ENCODE measurements at regions not wholly inside any gene's neighbourhood (a gene's known extent, or its start where the extent isn't known, plus 50 kb on each side); places are given as distances from the start of the nearest gene placed in this dataset.

- TF ChIP-seq POLR2A (IDR thresholded peaks at IDR 0.05) = no peak
- TF ChIP-seq, protein P1, sequence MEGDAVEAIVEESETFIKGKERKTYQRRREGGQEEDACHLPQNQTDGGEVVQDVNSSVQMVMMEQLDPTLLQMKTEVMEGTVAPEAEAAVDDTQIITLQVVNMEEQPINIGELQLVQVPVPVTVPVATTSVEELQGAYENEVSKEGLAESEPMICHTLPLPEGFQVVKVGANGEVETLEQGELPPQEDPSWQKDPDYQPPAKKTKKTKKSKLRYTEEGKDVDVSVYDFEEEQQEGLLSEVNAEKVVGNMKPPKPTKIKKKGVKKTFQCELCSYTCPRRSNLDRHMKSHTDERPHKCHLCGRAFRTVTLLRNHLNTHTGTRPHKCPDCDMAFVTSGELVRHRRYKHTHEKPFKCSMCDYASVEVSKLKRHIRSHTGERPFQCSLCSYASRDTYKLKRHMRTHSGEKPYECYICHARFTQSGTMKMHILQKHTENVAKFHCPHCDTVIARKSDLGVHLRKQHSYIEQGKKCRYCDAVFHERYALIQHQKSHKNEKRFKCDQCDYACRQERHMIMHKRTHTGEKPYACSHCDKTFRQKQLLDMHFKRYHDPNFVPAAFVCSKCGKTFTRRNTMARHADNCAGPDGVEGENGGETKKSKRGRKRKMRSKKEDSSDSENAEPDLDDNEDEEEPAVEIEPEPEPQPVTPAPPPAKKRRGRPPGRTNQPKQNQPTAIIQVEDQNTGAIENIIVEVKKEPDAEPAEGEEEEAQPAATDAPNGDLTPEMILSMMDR (IDR thresholded peaks at IDR 0.05 in 8 of 11, conservative IDR thresholded peaks at IDR 0.05 in 3 of 11) = no peak
- TF ChIP-seq POLR2AphosphoS5 (IDR thresholded peaks at IDR 0.05) = no peak
These were observed 63.2 kb upstream of the HES1 start for GRCh38 chr3:194072691-194073279.

DNA sequence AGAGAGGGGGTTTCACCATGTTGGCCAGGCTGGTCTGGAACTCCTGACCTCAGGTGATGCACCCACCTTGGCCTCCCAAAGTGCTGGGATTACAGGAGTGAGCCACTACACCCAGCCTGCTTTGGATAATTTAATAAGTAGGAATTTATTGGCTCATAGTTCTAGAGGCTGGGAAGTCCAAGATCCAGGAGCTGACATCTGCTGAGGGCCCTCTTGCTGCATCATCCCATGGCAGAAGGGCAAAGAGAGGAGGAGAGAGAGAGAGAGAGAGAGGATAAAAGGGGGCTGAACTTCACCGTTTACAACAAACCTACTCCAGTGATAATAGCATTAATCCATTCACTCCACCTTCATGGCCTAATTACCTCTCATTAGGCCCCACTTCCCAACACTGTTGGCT, 62.0 kb upstream of the HES1 start:
- Histone ChIP-seq H3K4me1 (peaks cover 6 to 27% (median 17%) of the 10 kb centered on the region in 6 donors), H3K9me3 (peaks cover 0 to 6% (median 0%) of the 10 kb centered on the region in 8 donors), H3K27me3 (replicated peaks in 1 of 7) (peaks cover 0 to 29% (median 0%) of the 10 kb centered on the region in 7 donors), H3K4me3 (no peak overlapping the region), H3K36me3 (no peaks in the 10 kb centered on the region), H3K27ac (no peak overlapping the region)
- DNase-seq = no peak
- intact Hi-C loops (cut with DNase I; ENCODE audit: low total_unique reads) = no loop called here
- 89 to 100% (median 95%) methylated on average over 1 of the region's 1 CpG for WGBS, 5 donors
- TF ChIP-seq POLR2AphosphoS5 (IDR thresholded peaks at IDR 0.05) (no peak), POLR2A (IDR thresholded peaks at IDR 0.05) (no peak)
- TF ChIP-seq, protein P1 (IDR thresholded peaks at IDR 0.05 in 8 of 11, conservative IDR thresholded peaks at IDR 0.05 in 3 of 11) = no peak

More at GRCh38 chr3:194072691-194073279, 63.2 kb upstream of the HES1 start:
- Histone ChIP-seq H3K27ac (no peak overlapping the region), H3K4me1 (peaks cover 6 to 27% (median 17%) of the 10 kb centered on the region in 6 donors), H3K9me3 (peaks cover 0 to 6% (median 0%) of the 10 kb centered on the region in 8 donors), H3K4me3 (no peak overlapping the region), H3K27me3 (replicated peaks in 1 of 7) (peaks cover 0 to 29% (median 0%) of the 10 kb centered on the region in 7 donors), H3K36me3 (no peaks in the 10 kb centered on the region)
- no peak for DNase-seq
- 92 to 98% (median 93%) methylated on average over 4 of the region's 4 CpGs for WGBS, 5 donors
- intact Hi-C loops (cut with DNase I; ENCODE audit: low total_unique reads) = no loop called here

DNA sequence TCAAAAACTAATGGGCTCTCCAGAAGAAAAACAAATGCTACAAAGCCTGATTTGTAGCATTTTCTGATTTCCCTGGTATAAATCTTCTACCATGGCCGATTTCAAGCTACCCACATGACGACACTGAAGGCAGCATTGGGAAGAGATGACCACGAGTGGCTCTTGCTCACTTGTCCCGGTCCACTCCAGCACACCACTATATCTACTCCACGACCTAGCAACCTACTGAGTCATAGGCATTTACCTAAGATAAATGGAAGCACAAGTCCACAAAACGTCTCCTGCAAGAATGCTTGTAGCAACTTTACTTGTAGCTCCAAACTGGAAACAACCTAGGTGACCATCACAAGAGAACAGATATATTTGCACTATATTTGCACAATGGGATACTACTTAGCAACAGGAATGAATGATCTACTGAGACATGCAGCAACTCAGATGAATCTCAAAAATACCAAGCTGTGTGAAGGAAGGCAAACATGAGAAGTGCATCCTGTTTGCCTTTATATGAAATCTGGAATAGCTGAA, 60.8 kb upstream of the HES1 start:
- no peak for DNase-seq
- Histone ChIP-seq H3K36me3 (no peaks in the 10 kb centered on the region), H3K9me3 (no peaks in the 10 kb centered on the region), H3K27me3 (replicated peaks in 1 of 7) (peaks cover 0 to 28% (median 0%) of the 10 kb centered on the region in 7 donors), H3K4me1 (peaks cover 12 to 22% (median 16%) of the 10 kb centered on the region in 6 donors), H3K4me3 (no peak overlapping the region), H3K27ac (no peak overlapping the region)
- TF ChIP-seq POLR2A (IDR thresholded peaks at IDR 0.05) = no peak
- TF ChIP-seq, protein P1 (IDR thresholded peaks at IDR 0.05 in 8 of 11, conservative IDR thresholded peaks at IDR 0.05 in 3 of 11) = no peak
- no peak for TF ChIP-seq POLR2AphosphoS5 (IDR thresholded peaks at IDR 0.05)
- WGBS, 5 donors = 87 to 94% (median 89%) methylated on average over 6 of the region's 6 CpGs
- intact Hi-C loops (cut with DNase I; ENCODE audit: low total_unique reads) = no loop called here

DNA sequence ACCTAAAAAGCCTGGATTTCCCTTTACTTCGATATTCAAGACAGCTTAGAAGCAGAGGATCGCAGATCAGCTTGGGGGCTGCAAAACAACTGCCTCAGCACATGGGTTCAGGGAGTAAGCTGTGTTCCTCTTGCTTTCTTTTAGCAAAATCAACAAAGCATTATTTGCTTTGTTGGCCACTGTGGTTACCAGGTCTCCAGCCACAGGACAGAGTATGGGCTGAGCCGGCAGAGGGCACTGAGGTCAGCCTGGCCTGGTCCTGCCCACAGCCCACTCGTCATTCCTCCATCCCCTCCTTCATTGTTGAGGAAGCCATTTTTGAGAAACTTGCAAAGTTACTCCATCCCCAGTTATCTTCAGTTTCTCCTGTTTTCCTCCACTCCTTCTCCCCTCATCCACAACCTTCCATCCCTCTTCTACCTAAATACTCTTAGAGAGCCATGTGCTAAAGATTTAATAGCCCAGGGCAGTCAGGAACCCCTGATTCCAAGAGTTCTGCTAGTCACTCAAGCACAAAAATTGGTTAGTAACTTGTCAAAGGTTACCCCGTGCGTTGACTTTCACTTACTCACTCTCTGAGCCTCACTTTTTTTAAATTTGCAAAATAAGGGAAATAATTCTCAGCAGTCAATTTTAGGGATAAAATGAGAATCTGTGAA, 60.0 kb upstream of the HES1 start:
- intact Hi-C loops (cut with DNase I; ENCODE audit: low total_unique reads) = no loop called here
- H3K4me1 ChIP-seq = peaks cover 7 to 18% (median 11%) of the 10 kb centered on the region in 6 donors
- H3K27ac ChIP-seq = no peak overlapping the region
- H3K9me3 ChIP-seq = no peaks in the 10 kb centered on the region
- no peaks in the 10 kb centered on the region for H3K36me3 ChIP-seq
- WGBS, 5 donors = 77 to 83% (median 78%) methylated on average over 6 of the region's 6 CpGs
- no peak overlapping the region for H3K4me3 ChIP-seq
- H3K27me3 ChIP-seq (replicated peaks in 1 of 7) = peaks cover 0 to 20% (median 0%) of the 10 kb centered on the region in 7 donors
- no peak for TF ChIP-seq POLR2A (IDR thresholded peaks at IDR 0.05)
- DNase-seq = no peak
